Mesendoderm (in vitro differentiated cells): ENCODE measurements at regions not wholly inside any gene's neighbourhood (a gene's known extent, or its start where the extent isn't known, plus 50 kb on each side); places are given as distances from the start of the nearest gene placed in this dataset.
"Not testable (repeated sequence)": the region's sequence is repeated elsewhere in the genome, so short reads cannot be mapped to it uniquely, and the experiment has no call there.

Experiments used
- DNase-seq: peaks from one replicate; pipeline ENCODE4 v3.0.0; 2013
- H2AK5ac ChIP-seq: 2 replicates; pipeline ENCODE4 v1.6.1; 2013; ENCODE audit warnings: low read length, inconsistent platforms
- H2BK120ac ChIP-seq: 2 replicates; pipeline ENCODE4 v1.6.1; 2013; ENCODE audit warnings: low read depth, mild to moderate bottlenecking, low read length, moderate library complexity, mixed read lengths
- H2BK15ac ChIP-seq: replicated peaks from 2 replicates; pipeline ENCODE4 v1.6.1; 2013; ENCODE audit warnings: low read depth, mild to moderate bottlenecking, moderate library complexity
- H2BK5ac ChIP-seq: 2 replicates; pipeline ENCODE4 v1.6.1; 2013; ENCODE audit warnings: low read length, inconsistent platforms
- H3K18ac ChIP-seq: 2 replicates; pipeline ENCODE4 v1.6.1; 2013; ENCODE audit warnings: mild to moderate bottlenecking, low read length, mixed read lengths
- H3K23ac ChIP-seq: one replicate; pipeline ENCODE4 v1.6.1; 2013; ENCODE audit warnings: low read length
- H3K27ac ChIP-seq: 2 replicates; pipeline ENCODE4 v1.5.1; 2013; ENCODE audit warnings: low read depth, mild to moderate bottlenecking, inconsistent platforms, low read length, moderate library complexity
- H3K27me3 ChIP-seq: 2 replicates; pipeline ENCODE4 v1.6.1; 2013; ENCODE audit warnings: low read length, control low read depth, mild to moderate bottlenecking, inconsistent platforms; ENCODE audit not compliant: insufficient read depth, poor library complexity
- H3K36me3 ChIP-seq: 2 replicates; pipeline ENCODE4 v1.6.1; 2013; ENCODE audit warnings: low read length, inconsistent platforms; ENCODE audit not compliant: control insufficient read depth, insufficient read depth
- H3K4ac ChIP-seq: one replicate; pipeline ENCODE4 v1.6.1; 2013; ENCODE audit warnings: low read depth, mild to moderate bottlenecking, low read length, moderate library complexity
- H3K4me1 ChIP-seq: 2 replicates; pipeline ENCODE4 v1.6.1; 2013; ENCODE audit warnings: low read depth, low read length, inconsistent platforms; ENCODE audit not compliant: control insufficient read depth
- H3K4me2 ChIP-seq: 2 replicates; pipeline ENCODE4 v1.6.1; 2013; ENCODE audit warnings: low read length
- H3K4me3 ChIP-seq: 2 replicates; pipeline ENCODE4 v1.5.1; 2013; ENCODE audit warnings: mild to moderate bottlenecking, low read length
- H3K56ac ChIP-seq: one replicate; pipeline ENCODE4 v1.6.1; 2013; ENCODE audit warnings: low read length
- H3K79me1 ChIP-seq: 2 replicates; pipeline ENCODE4 v1.6.1; 2013; ENCODE audit warnings: low read length, inconsistent platforms
- H3K79me2 ChIP-seq: 2 replicates; pipeline ENCODE4 v1.6.1; 2013; ENCODE audit warnings: mild to moderate bottlenecking, low read length; ENCODE audit not compliant: control insufficient read depth, insufficient read depth
- H3K9ac ChIP-seq: 2 replicates; pipeline ENCODE4 v1.6.1; 2013; ENCODE audit warnings: low read length, inconsistent platforms
- H4K5ac ChIP-seq: one replicate; pipeline ENCODE4 v1.6.1; 2013; ENCODE audit warnings: low read length
- H4K8ac ChIP-seq: one replicate; pipeline ENCODE4 v1.6.1; 2013; ENCODE audit warnings: low read depth, mild to moderate bottlenecking, control low read depth, low read length, moderate library complexity
- WGBS: extraction: QIAGEN DNeasy Blood & Tissue Kit; methylation state at CpG from one replicate; pipeline ENCODE4 v1.1.7; 2013; ENCODE audit warnings: low lambda C conversion rate, missing lambda C conversion rate; ENCODE audit not compliant: insufficient coverage; ENCODE audit errors: extremely low coverage; 5-methylcytosine and 5-hydroxymethylcytosine counted together

DNA sequence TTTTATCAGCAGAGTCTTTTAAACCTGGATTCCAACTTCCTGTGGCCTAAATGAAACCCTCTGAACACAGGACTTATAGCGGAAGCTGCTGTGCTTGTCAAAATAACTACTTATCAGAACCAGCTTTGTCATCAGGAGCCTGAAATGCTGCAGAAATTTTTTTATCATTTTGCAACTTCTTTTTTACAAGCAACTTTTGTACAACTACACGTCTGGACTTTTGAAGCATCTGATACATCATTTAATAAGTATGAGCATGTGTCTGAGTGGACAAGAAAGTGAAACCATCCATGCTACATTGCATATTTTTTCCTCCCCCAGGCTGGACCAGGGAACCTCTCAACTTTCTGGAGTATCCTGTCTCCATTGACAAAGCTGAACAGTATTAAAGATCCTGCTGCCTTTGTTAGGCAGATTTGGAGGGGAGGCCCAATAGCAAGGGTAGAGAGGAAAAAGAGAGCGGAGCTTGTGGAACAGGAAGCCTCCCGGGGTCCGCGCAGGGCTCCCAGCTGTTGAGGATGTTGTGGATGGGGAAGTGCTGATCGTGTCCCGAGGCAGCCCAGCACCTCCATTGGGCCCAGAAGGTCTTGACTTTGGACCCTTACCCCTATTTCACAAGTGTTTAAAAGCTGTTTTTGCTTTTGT, 196.6 kb downstream of the MSX2 start:
- no peak overlapping the region for H3K4me2 ChIP-seq
- no peak overlapping the region for H2AK5ac ChIP-seq
- peaks cover 4% of the 10 kb centered on the region for H3K4me1 ChIP-seq
- H4K5ac ChIP-seq: no peak overlapping the region
- no peak overlapping the region for H2BK15ac ChIP-seq
- H2BK5ac ChIP-seq: no peak overlapping the region
- H3K27ac ChIP-seq: no peak overlapping the region
- H4K8ac ChIP-seq: no peak overlapping the region
- WGBS: no CpG with 5 or more reads among the region's 8 CpGs
- no peaks in the 10 kb centered on the region for H3K27me3 ChIP-seq
- H2BK120ac ChIP-seq: no peak overlapping the region
- no peaks in the 10 kb centered on the region for H3K36me3 ChIP-seq
- H3K18ac ChIP-seq: no peak overlapping the region
- H3K23ac ChIP-seq: no peak overlapping the region
- no peak overlapping the region for H3K9ac ChIP-seq
- no peak for DNase-seq
- H3K79me1 ChIP-seq: no peaks in the 10 kb centered on the region
- H3K79me2 ChIP-seq: no peaks in the 10 kb centered on the region
- no peak overlapping the region for H3K4me3 ChIP-seq
- no peak overlapping the region for H3K56ac ChIP-seq
- H3K4ac ChIP-seq: no peak overlapping the region

DNA sequence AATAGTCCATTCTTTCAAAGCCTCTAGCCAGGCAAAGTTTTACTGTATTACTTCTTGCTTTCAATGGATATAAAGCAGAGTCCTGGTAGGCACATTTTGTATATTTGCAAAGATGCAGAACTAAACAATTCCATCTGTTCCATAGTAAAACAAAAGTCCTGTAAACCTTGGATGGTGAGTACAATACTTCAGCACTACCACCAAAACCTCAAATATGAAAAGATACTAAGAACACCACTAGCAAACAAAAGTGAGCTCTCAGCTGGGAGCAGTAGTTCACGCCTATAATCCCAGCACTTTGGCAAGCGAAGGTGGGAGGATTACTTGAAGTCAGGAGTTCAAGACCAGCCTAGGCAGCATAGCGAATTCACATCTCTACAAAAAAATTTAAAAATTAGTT, 195.0 kb downstream of the MSX2 start:
- H3K23ac ChIP-seq: no peak overlapping the region
- no peaks in the 10 kb centered on the region for H3K79me1 ChIP-seq
- H3K79me2 ChIP-seq: no peaks in the 10 kb centered on the region
- no peak overlapping the region for H3K4me3 ChIP-seq
- H3K4ac ChIP-seq: no peak overlapping the region
- no peak overlapping the region for H2BK5ac ChIP-seq
- H3K4me2 ChIP-seq: no peak overlapping the region
- H3K4me1 ChIP-seq: peaks cover 5% of the 10 kb centered on the region
- H4K5ac ChIP-seq: no peak overlapping the region
- no CpG with 5 or more reads among the region's 3 CpGs for WGBS
- H2BK120ac ChIP-seq: no peak overlapping the region
- H3K27ac ChIP-seq: no peak overlapping the region
- no peak overlapping the region for H3K56ac ChIP-seq
- H3K18ac ChIP-seq: no peak overlapping the region
- no peaks in the 10 kb centered on the region for H3K36me3 ChIP-seq
- H2AK5ac ChIP-seq: no peak overlapping the region
- no peak overlapping the region for H3K9ac ChIP-seq
- H4K8ac ChIP-seq: no peak overlapping the region
- no peak for DNase-seq
- H3K27me3 ChIP-seq: no peaks in the 10 kb centered on the region
- H2BK15ac ChIP-seq: no peak overlapping the region

DNA sequence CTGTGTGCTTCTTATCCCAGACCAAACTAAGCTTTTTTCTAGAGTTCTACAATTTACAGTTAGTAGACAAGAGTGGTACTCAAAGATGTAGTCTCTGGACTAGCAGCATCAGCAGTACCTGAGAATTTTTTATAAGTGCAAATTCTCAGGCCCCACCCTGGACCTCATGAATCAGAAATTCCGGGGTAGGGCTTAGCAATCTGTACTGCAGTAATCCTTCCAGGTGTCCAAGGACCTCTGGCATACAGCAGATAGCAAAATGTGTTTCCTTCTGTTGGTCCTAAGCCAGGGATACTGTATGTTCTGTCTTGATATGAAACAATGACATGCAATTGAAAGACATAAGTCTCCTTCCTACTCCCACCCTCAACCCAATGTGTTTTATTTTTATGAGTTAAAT, 194.3 kb downstream of the MSX2 start:
- Histone ChIP-seq H2BK15ac (no peak overlapping the region), H3K18ac (no peak overlapping the region), H4K5ac (no peak overlapping the region), H4K8ac (no peak overlapping the region), H3K27ac (no peak overlapping the region), H3K79me1 (no peaks in the 10 kb centered on the region), H3K36me3 (no peaks in the 10 kb centered on the region), H3K4me3 (no peak overlapping the region), H3K9ac (no peak overlapping the region), H3K23ac (no peak overlapping the region), H2BK5ac (no peak overlapping the region), H2BK120ac (no peak overlapping the region), H3K4ac (no peak overlapping the region), H3K56ac (no peak overlapping the region), H3K4me1 (peaks cover 5% of the 10 kb centered on the region), H3K4me2 (no peak overlapping the region), H2AK5ac (no peak overlapping the region), H3K27me3 (no peaks in the 10 kb centered on the region), H3K79me2 (no peaks in the 10 kb centered on the region)
- no CpG with 5 or more reads among the region's 1 CpG for WGBS
- no peak for DNase-seq

DNA sequence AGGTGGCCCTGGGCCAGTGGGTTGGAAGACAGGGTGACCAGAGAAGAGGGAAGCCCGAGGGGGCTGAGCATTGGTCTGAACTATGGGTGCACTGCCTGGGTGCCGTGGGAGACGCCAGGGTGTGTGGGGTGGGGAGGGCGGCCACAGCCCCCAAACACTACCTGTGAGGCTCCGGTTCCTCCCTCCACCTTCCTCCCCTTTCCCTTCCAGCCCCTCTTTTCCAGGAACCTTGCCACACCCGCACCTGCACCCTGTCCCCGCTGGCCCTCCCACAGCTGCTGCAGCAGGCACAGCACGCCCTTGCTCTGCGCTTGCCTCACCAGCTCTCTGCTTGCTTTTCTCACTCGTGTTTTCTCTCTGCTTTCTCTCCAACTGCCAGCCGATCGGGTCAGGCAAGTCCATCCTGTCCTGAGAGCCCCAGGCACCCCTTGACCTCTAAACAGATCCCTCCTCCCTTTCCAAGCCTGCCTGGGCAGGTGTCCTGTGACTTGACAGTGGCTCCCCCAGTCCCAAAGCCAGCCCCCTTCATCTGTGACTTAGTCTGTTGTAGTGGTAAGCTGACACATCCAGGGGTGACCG, 193.7 kb downstream of the MSX2 start:
- Histone ChIP-seq H2BK120ac (no peak overlapping the region), H3K56ac (no peak overlapping the region), H3K27ac (no peak overlapping the region), H3K9ac (no peak overlapping the region), H3K23ac (no peak overlapping the region), H4K8ac (no peak overlapping the region), H3K4me1 (peaks cover 5% of the 10 kb centered on the region), H3K27me3 (no peaks in the 10 kb centered on the region), H2BK5ac (no peak overlapping the region), H4K5ac (no peak overlapping the region), H3K18ac (no peak overlapping the region), H3K79me2 (no peaks in the 10 kb centered on the region), H2BK15ac (no peak overlapping the region), H3K36me3 (no peaks in the 10 kb centered on the region), H3K4me3 (no peak overlapping the region), H3K4me2 (no peak overlapping the region), H3K4ac (no peak overlapping the region), H2AK5ac (no peak overlapping the region), H3K79me1 (no peaks in the 10 kb centered on the region)
- no peak for DNase-seq
- WGBS: no CpG with 5 or more reads among the region's 13 CpGs

DNA sequence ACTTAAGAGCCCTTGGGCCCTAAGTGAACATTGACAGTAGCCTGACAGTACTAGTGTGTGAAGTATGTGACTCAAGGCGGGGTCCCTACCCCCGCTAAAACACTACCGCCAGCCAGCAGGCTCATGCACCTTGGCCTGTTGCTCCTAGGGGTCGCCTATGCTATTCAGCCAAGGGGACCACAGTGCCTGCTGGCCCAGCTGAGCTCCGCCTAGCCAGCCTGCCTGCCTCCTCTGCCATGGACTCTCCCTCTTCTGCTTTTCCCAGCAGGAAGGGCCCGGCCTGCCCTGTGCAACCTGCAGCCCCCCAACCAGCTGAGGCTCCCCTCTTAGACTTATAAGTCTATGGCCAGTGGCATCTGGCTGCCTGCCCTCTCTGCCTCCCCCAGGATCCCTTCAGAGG, 193.1 kb downstream of the MSX2 start:
- not testable (repeated sequence) for H3K18ac ChIP-seq, H3K36me3 ChIP-seq, H2AK5ac ChIP-seq, H4K8ac ChIP-seq, H3K4ac ChIP-seq, DNase-seq, H2BK120ac ChIP-seq, H3K9ac ChIP-seq, H3K79me2 ChIP-seq, H3K4me2 ChIP-seq, H2BK5ac ChIP-seq, H3K27ac ChIP-seq, H3K79me1 ChIP-seq, H3K4me1 ChIP-seq, H4K5ac ChIP-seq, H3K56ac ChIP-seq, H3K4me3 ChIP-seq, H3K27me3 ChIP-seq, H3K23ac ChIP-seq, H2BK15ac ChIP-seq
- no CpG with 5 or more reads among the region's 6 CpGs for WGBS

DNA sequence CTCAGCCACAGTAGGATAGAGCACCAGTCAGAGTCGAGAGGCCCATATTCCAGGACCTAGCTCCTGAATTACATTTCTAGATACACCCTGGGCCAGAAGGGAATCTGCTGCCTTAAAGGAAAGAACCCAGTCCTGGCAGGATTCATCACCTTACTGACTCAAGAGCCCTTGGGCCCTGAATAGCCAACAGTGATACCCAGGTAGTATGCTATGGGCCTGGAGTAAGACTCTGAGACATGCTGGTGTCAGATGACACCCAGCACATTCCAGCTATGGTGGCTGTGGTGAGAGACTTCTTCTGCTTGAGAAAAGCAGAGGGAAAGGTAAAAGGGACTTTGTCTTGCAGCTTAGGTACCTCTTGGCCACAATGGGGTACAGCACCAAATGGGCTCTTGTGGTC, 192.5 kb downstream of the MSX2 start:
- H4K5ac ChIP-seq, H3K23ac ChIP-seq, H4K8ac ChIP-seq, H3K9ac ChIP-seq, H3K79me2 ChIP-seq, H3K4ac ChIP-seq, H3K36me3 ChIP-seq, H3K27ac ChIP-seq, H3K27me3 ChIP-seq, H3K18ac ChIP-seq, H3K4me3 ChIP-seq, H2AK5ac ChIP-seq, H3K4me2 ChIP-seq, H3K56ac ChIP-seq, H3K4me1 ChIP-seq, H2BK120ac ChIP-seq, DNase-seq, H2BK15ac ChIP-seq, H2BK5ac ChIP-seq, H3K79me1 ChIP-seq: not testable (repeated sequence)
- WGBS: no CpG with 5 or more reads among the region's 1 CpG
